Loucy (cell line): ENCODE measurements at regions not wholly inside any gene's neighbourhood (a gene's known extent, or its start where the extent isn't known, plus 50 kb on each side); places are given as distances from the start of the nearest gene placed in this dataset.

Source experiments
- EZH2phosphoT487 ChIP-seq: fragments of 200-600 bp; IDR thresholded peaks from 2 replicates; pipeline ENCODE4 v1.6.1; 2018; ENCODE audit warnings: antibody characterized with exemption, mild to moderate bottlenecking, moderate library complexity, borderline replicate concordance
- TF ChIP-seq, protein P1 (sequence below): fragments of 200-600 bp; sonication (generic); conservative IDR thresholded peaks from 2 replicates; pipeline ENCODE4 v1.5.1; 2014; ENCODE audit warnings: mild to moderate bottlenecking, antibody characterized with exemption, low read length

DNA sequence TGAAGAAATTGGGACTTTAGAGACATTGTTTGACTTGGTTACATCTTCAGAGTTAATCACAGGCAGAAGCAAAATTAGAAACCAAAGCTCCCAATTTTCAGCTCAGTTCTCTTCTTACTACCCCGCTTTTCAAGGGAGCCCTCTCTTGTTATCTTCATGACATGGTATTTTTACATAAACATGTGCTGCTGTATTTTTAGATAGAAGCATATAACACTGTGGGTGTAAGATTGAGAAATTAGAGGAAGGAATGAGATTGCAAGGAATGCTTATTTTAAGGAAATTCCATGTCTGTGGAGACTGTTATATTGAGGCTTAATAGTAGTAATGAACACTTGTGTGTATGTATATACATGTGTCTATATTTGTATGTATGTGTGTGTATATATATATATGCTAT, 401.6 kb downstream of the TMEM232 start:
- TF ChIP-seq, protein P1, sequence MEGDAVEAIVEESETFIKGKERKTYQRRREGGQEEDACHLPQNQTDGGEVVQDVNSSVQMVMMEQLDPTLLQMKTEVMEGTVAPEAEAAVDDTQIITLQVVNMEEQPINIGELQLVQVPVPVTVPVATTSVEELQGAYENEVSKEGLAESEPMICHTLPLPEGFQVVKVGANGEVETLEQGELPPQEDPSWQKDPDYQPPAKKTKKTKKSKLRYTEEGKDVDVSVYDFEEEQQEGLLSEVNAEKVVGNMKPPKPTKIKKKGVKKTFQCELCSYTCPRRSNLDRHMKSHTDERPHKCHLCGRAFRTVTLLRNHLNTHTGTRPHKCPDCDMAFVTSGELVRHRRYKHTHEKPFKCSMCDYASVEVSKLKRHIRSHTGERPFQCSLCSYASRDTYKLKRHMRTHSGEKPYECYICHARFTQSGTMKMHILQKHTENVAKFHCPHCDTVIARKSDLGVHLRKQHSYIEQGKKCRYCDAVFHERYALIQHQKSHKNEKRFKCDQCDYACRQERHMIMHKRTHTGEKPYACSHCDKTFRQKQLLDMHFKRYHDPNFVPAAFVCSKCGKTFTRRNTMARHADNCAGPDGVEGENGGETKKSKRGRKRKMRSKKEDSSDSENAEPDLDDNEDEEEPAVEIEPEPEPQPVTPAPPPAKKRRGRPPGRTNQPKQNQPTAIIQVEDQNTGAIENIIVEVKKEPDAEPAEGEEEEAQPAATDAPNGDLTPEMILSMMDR = no peak
- no peak for TF ChIP-seq EZH2phosphoT487
